HEK293 (cell line): ENCODE measurements at regions not wholly inside any gene's neighbourhood (a gene's known extent, or its start where the extent isn't known, plus 50 kb on each side); places are given as distances from the start of the nearest gene placed in this dataset.

Source experiments
- CTCF ChIA-PET: fragments of 350-600 bp; formaldehyde crosslinking; extraction: SDS; loops from one replicate; lab custom pipeline; 2021; ENCODE audit warnings: antibody characterized with exemption; lab: Yijun Ruan, JAX
- POLR2A ChIA-PET: fragments of 300-600 bp; formaldehyde crosslinking; extraction: SDS; loops from one replicate; lab custom pipeline; 2020; ENCODE audit warnings: antibody characterized with exemption, inconsistent platforms; lab: Yijun Ruan, JAX
- H3K27ac ChIP-seq: fragments of 200-500 bp; sonication (Bioruptor generic); 2 replicates; pipeline ENCODE4 v1.5.1; 2014; ENCODE audit warnings: low read depth, low read length, control low read depth, inconsistent platforms; ENCODE audit errors: extremely low read depth
- H3K36me3 ChIP-seq, 2 experiments: fragments of 200-500 bp in 1 of 2; sonication (Bioruptor generic) in 1 of 2; 1 replicate in 1 of 2; 2 replicates in 1 of 2; pipeline ENCODE4 v1.5.1; 2014 to 2017; ENCODE audit warnings: inconsistent platforms in 2 of 2, low read length in 2 of 2; ENCODE audit not compliant: control insufficient read depth in 2 of 2, insufficient read depth in 1 of 2
- H3K4me1 ChIP-seq: fragments of 200-500 bp; sonication (Bioruptor generic); 2 replicates; pipeline ENCODE4 v1.5.1; 2014; ENCODE audit warnings: mild to moderate bottlenecking, low read length, inconsistent platforms; ENCODE audit not compliant: control insufficient read depth, insufficient read depth
- H3K4me3 ChIP-seq: 2 replicates; pipeline ENCODE4 v1.5.1; 2011; ENCODE audit warnings: low read depth, mild to moderate bottlenecking, control low read depth, low read length, moderate library complexity
- H3K9me3 ChIP-seq: fragments of 200-500 bp; sonication (Bioruptor generic); 2 replicates; pipeline ENCODE4 v1.5.1; 2014; ENCODE audit warnings: low read depth, low read length, inconsistent platforms; ENCODE audit not compliant: control insufficient read depth, insufficient read depth
- HIC1 ChIP-seq: fragments of 450-650 bp; formaldehyde crosslinking; IDR thresholded peaks from 2 replicates; pipeline ENCODE4 v1.5.1; 2016; ENCODE audit warnings: missing biosample characterization, missing genetic modification characterization
- KLF10 ChIP-seq: fragments of 450-650 bp; IDR thresholded peaks from 2 replicates; pipeline ENCODE4 v1.5.1; 2018; ENCODE audit warnings: missing biosample characterization, mild to moderate bottlenecking, missing genetic modification characterization
- REPIN1 ChIP-seq: fragments of 450-650 bp; formaldehyde crosslinking; IDR thresholded peaks from 2 replicates; pipeline ENCODE4 v1.5.1; 2017; ENCODE audit warnings: missing biosample characterization, missing genetic modification characterization, low read depth
- ZFP3 ChIP-seq: fragments of 450-650 bp; formaldehyde crosslinking; IDR thresholded peaks from 2 replicates; pipeline ENCODE4 v1.5.1; 2016; ENCODE audit warnings: low read depth, missing biosample characterization, missing genetic modification characterization
- ZNF146 ChIP-seq: fragments of 450-650 bp; formaldehyde crosslinking; IDR thresholded peaks from 2 replicates; pipeline ENCODE4 v1.5.1; 2016; ENCODE audit warnings: missing biosample characterization, missing genetic modification characterization
- ZNF175 ChIP-seq: fragments of 450-650 bp; formaldehyde crosslinking; IDR thresholded peaks from 2 replicates; pipeline ENCODE4 v1.5.1; 2016; ENCODE audit warnings: missing biosample characterization, missing genetic modification characterization
- ZNF280D ChIP-seq: fragments of 450-650 bp; formaldehyde crosslinking; IDR thresholded peaks from 2 replicates; pipeline ENCODE4 v1.5.1; 2016; ENCODE audit warnings: missing biosample characterization, missing genetic modification characterization
- ZNF341 ChIP-seq: fragments of 450-650 bp; formaldehyde crosslinking; IDR thresholded peaks from 2 replicates; pipeline ENCODE4; 2016; ENCODE audit warnings: low read depth, missing biosample characterization, missing genetic modification characterization
- ZNF423 ChIP-seq: fragments of 450-650 bp; formaldehyde crosslinking; IDR thresholded peaks from 2 replicates; pipeline ENCODE4 v1.5.1; 2016; ENCODE audit warnings: missing biosample characterization, missing genetic modification characterization
- ZNF518A ChIP-seq: fragments of 450-650 bp; formaldehyde crosslinking; conservative IDR thresholded peaks from 2 replicates; pipeline ENCODE4 v1.5.1; 2016; ENCODE audit warnings: low read depth, missing biosample characterization, missing genetic modification characterization
- ZNF530 ChIP-seq: fragments of 450-650 bp; formaldehyde crosslinking; IDR thresholded peaks from 2 replicates; pipeline ENCODE4 v1.5.1; 2016; ENCODE audit warnings: low read depth, missing biosample characterization, missing genetic modification characterization
- ZNF610 ChIP-seq: fragments of 450-650 bp; formaldehyde crosslinking; IDR thresholded peaks from 2 replicates; pipeline ENCODE4 v1.5.1; 2016; ENCODE audit warnings: missing biosample characterization, missing genetic modification characterization, borderline replicate concordance
- ZNF701 ChIP-seq: fragments of 450-650 bp; formaldehyde crosslinking; IDR thresholded peaks from 2 replicates; pipeline ENCODE4 v1.5.1; 2016; ENCODE audit warnings: missing biosample characterization, missing genetic modification characterization
- ZNF768 ChIP-seq: fragments of 450-650 bp; formaldehyde crosslinking; IDR thresholded peaks from 2 replicates; pipeline ENCODE4 v1.5.1; 2018; ENCODE audit warnings: missing biosample characterization, mild to moderate bottlenecking, missing genetic modification characterization
- ZNF792 ChIP-seq: fragments of 450-650 bp; formaldehyde crosslinking; IDR thresholded peaks from 2 replicates; pipeline ENCODE4 v1.5.1; 2016; ENCODE audit warnings: missing biosample characterization, missing genetic modification characterization

GRCh38 chr16:63066552-63066951 lies 1030.3 kb upstream of the CDH8 start:
- POLR2A ChIA-PET: no interaction called here
- no peak overlapping the region for H3K27ac ChIP-seq
- TF ChIP-seq ZNF423 (no peak), ZNF610 (tag by site-specific recombination) (no peak), HIC1 (tag by site-specific recombination) (no peak)
- TF ChIP-seq, all 188 proteins: peak for 0
- H3K4me3 ChIP-seq: no peak overlapping the region
- no peaks in the 10 kb centered on the region for H3K4me1 ChIP-seq
- CTCF ChIA-PET: no interaction called here
- H3K36me3 ChIP-seq: no peaks in the 10 kb centered on the region
- H3K9me3 ChIP-seq: no peaks in the 10 kb centered on the region

GRCh38 chr16:63061319-63061718 lies 1025.1 kb upstream of the CDH8 start:
- Histone ChIP-seq H3K36me3 (no peaks in the 10 kb centered on the region), H3K27ac (no peak overlapping the region), H3K4me3 (no peak overlapping the region), H3K9me3 (no peaks in the 10 kb centered on the region), H3K4me1 (no peaks in the 10 kb centered on the region)
- CTCF ChIA-PET: no interaction called here
- POLR2A ChIA-PET: no interaction called here
- TF ChIP-seq ZFP3 (no peak), REPIN1 (tag by site-specific recombination) (no peak), ZNF530 (tag by site-specific recombination) (no peak)

- H3K9me3 ChIP-seq: no peaks in the 10 kb centered on the region
- no peak overlapping the region for H3K27ac ChIP-seq
- TF ChIP-seq ZNF792 (no peak), ZNF518A (tag by site-specific recombination) (no peak), ZNF146 (tag by site-specific recombination) (no peak), ZNF768 (tag by site-specific recombination) (no peak)
- no peak overlapping the region for H3K4me3 ChIP-seq
- no peaks in the 10 kb centered on the region for H3K36me3 ChIP-seq
- CTCF ChIA-PET: no interaction called here
- POLR2A ChIA-PET: no interaction called here
- H3K4me1 ChIP-seq: no peaks in the 10 kb centered on the region
Observed at GRCh38 chr16:63059676-63060075, 1023.4 kb upstream of the CDH8 start.

- ChIA-PET CTCF (no interaction called here), POLR2A (no interaction called here)
- H3K4me3 ChIP-seq: no peak overlapping the region
- H3K9me3 ChIP-seq: no peaks in the 10 kb centered on the region
- TF ChIP-seq ZNF341 (no peak), ZNF701 (tag by site-specific recombination) (no peak), KLF10 (tag by site-specific recombination) (no peak), ZNF175 (tag by site-specific recombination) (no peak), ZNF280D (tag by site-specific recombination) (no peak)
- H3K36me3 ChIP-seq: no peaks in the 10 kb centered on the region
- no peaks in the 10 kb centered on the region for H3K4me1 ChIP-seq
- H3K27ac ChIP-seq: no peak overlapping the region
Observed at GRCh38 chr16:63057341-63057740, 1021.1 kb upstream of the CDH8 start.
